HG02763 (cell line): ENCODE measurements at regions not wholly inside any gene's neighbourhood (a gene's known extent, or its start where the extent isn't known, plus 50 kb on each side); places are given as distances from the start of the nearest gene placed in this dataset.

ENCODE experiments used
- ATAC-seq: cut with Tn5 transposase; IDR thresholded peaks from one replicate; pipeline ENCODE4 v1.9.1; 2021; ENCODE audit warnings: mild to moderate bottlenecking, moderate library complexity; ENCODE audit not compliant: unreplicated experiment

DNA sequence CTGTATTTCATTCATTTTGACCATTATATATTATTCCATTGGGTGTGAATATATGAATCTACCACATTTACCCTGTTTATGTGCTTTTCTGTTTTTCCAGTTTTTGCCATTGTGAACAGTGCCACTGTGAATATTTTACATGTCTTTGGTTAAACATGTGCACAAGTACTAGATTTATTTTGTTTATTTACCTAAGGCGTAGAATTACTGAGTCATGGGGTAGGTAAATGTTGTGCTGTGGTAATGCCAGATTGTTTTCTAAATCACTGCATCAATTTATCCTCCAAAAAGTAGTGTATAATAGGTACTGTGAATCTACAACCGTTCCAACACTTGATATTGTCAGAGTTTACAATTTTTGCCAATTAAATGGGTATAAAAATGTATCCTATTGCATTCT is 362.1 kb upstream of the AGTR1 start:
- ATAC-seq: no peak

DNA sequence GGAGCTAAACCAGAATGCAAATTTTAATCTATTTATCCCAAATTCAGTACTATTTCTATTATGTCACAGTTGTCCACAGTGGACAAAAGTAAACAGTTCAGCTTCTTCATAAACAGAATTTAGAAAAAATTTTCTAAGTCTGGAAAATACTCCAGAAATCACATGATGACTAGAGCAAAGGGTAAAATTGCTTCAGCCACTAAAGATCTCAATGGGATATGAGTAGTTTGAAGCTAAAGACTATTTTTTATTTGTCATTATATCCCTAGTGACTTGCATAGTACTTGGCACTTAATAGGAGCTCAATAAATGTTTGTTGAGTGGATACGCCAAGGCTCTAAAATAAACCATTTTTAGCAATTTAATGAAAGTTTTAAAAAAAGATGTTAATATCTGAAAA is 354.3 kb upstream of the AGTR1 start:
- ATAC-seq: no peak

GRCh38 chr3:148344521-148344920 is 353.2 kb upstream of the AGTR1 start:
- ATAC-seq: no peak

- ATAC-seq: no peak
Observed at GRCh38 chr3:148360051-148360450, 337.7 kb upstream of the AGTR1 start.

GRCh38 chr3:148366743-148367410 is 330.8 kb upstream of the AGTR1 start:
- ATAC-seq: no peak

GRCh38 chr3:148367756-148368155 is 329.9 kb upstream of the AGTR1 start:
- no peak for ATAC-seq

DNA sequence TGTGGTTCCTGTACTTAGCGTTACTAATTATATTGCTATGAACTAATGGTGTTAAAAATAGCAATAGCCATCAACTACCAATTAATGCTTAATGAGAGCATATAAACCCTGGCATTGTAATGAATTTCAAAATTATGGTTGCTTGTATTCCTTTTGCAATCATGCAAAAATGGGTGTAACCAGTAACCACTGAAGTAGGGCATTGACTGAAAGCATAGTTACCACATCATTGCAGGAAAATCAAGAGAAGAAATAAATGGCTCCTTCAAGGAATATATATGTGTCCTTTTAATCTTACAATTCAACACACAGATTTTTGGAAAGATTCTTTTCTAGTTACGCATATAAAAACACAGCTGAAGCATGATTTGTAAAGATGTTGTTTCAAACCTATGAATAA is 328.3 kb upstream of the AGTR1 start:
- ATAC-seq: no peak

- no peak for ATAC-seq
Observed at GRCh38 chr3:148372206-148372875, 325.4 kb upstream of the AGTR1 start.

GRCh38 chr3:148373961-148374360 is 323.7 kb upstream of the AGTR1 start:
- ATAC-seq: no peak

DNA sequence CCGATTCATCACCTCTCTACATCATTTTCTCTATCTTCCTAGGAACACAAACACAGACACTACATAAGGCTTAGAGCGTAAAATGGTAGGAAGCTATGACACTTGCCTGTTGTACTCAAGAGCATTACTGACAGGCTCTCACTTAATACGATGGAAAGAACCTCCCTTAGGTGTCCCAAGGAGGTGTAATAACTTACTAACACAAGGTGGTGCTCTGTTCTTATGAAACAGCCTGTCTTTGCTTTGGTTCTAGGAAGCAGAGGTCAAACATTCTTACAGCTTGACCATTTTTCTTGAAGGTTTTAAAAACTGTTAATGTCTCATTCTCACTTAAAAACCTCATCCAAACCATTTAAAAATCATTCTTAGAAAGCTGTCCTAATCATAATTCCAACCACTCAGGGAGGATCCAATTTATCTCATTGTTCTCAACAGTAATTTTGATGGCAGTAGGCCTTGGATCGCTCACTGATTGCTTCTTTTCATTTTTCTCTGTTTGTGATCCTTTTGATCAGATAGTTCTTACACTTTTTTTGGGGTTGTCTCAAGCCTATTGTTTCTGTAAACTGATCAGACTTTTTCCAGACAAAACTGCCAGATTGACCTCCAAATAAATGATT is 317.8 kb upstream of the AGTR1 start:
- ATAC-seq: peak; percentile 70

GRCh38 chr3:148381051-148381450 is 316.7 kb upstream of the AGTR1 start:
- ATAC-seq: no peak

GRCh38 chr3:148389916-148390315 is 307.8 kb upstream of the AGTR1 start:
- ATAC-seq: no peak

DNA sequence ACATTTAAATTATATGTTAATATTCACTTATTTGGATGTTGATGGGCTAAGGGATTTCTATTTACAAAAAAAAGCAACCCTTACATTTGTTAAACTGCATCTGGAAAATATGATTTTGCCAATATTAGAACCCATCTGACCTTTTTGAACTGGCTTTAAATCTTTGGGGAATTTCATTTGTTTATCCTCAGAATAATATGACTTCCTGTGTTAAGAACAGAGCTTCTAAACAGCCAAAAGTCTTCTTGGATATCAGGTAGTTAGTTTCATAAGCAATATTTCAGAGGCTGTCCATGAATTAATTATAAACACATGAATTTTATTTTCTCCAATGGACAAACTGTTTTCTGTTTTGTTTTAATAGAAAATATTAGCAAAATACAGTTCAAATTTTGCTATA is 301.9 kb upstream of the AGTR1 start:
- ATAC-seq: no peak

DNA sequence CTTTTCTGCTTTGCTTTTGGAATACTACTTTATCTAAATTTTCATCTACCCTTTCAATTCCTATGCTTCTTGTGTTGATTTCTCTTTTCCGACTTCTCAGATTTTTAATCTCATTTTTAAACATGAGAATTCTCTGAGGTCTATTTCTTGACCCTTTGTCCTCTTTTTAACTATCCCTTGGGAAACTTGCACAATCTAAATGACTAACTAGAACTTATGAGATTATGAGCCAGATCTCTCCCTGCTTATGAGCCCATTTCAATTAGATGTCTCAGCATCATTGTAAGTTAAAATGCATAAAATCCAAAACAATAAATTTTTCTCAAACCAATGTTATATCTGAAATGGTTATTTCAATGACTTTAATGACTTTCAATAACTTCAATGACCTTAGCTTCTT is 296.9 kb upstream of the AGTR1 start:
- no peak for ATAC-seq

GRCh38 chr3:148408667-148409066 is 289.0 kb upstream of the AGTR1 start:
- ATAC-seq: no peak

DNA sequence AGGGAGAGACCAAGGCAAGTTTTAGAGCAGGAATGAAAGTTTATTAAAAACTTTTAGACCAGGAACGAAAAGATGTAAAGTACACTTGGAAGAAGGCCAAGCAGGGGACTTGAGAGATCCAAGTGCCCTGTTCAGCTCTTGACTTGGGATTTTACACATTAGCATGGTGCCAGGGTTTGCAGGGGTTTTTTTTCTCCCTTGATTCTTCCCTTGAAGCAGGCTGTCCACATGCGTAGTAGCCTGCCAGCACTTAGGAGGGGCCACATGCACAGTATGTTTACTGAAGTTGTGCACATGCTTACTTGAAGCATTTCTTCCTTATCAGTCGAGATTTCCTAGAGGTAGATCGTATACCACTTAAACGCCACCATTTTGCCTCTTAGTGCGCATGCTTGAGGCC is 277.5 kb upstream of the AGTR1 start:
- ATAC-seq: no peak

DNA sequence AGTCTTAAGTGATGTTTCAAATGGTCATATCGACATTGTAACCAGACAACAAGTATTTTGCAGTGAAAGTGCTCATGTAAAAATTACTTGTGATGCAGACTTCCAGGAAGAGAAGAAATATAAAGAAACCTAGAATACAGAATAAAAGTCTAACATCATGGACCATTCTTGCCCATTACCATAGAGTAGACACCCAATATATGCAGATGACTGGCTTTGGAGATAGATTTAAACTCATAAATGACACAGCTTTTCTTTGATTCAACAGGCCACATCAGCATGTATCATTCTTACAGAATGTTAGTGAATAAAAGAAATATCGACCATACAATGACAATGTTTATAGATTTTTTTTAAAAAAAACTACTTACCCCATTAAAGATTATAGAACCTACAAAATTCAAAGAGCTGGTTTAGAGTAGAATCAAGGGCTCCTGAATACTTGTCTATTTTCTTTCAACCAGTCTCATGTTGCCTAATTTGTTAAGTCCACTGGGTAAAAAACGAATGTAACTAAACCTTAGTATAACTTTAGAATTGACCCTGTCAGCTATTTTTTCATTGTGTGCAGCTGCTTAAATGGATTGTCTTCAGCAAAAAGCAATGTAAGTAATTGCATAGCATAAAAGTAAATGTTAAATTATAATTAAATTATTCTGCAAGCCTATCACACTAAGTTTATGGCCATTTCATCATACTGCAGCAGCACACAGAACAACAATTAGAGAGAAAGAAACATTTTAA is 268.7 kb upstream of the AGTR1 start:
- no peak for ATAC-seq

GRCh38 chr3:148433665-148434064 is 264.0 kb upstream of the AGTR1 start:
- ATAC-seq: no peak

DNA sequence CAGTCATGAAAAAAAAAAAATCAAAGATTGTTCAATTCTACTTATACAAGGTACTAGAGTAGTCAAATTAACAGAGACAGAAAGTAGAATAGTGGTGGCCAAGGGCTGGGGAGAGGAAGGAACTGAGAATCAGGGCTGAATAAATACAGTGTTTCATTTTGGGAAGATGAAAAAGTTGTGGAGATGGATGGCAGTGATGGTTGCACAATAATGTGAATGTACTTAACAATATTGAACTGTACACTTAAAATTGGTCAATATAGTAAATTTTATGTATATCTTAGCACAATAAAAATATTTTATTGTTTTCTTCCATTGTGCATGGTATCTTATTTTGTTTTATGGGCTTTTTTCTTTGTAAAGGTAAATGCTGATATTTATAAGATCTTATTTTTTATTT is 262.2 kb upstream of the AGTR1 start:
- ATAC-seq: no peak

DNA sequence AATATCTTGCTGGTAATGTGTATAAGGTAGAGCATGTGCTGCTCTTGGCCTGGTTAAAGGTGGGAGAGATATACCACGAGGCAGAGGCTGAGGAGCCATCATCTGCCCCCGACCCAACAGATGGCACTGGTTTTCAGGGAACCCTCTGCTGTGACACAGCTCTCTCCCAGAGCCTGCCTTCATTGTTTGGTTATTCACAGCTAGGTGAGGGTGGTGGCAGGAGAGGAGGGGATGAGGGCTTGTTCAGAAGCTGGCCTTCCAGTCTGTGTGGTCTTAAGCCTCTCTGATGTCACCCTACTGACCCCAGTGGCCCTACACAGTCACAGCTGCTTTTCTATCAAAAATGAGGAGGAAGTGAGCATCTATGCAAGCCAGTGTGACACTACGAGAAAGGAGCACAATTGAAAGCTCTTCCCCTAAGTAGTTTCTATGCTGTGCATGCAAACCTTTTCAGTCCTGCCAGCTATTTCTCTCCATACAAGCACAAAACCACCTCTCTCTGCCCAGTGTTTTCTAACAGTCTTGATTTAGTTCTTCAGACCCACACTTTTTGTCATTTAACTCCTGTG is 258.4 kb upstream of the AGTR1 start:
- no peak for ATAC-seq

- no peak for ATAC-seq
Observed at GRCh38 chr3:148441191-148441590, 256.5 kb upstream of the AGTR1 start.
